ENCODE measurements at regions not wholly inside any gene's neighbourhood (a gene's known extent, or its start where the extent isn't known, plus 50 kb on each side); places are given as distances from the start of the nearest gene placed in this dataset.

GRCh38 chr17:5668557-5669138 is 84.3 kb upstream of the NLRP1 start:
- H3K4me3 ChIP-seq (replicated peaks; ENCODE audit: insufficient read depth, low read length) = no peak overlapping the region
- DNase-seq (ENCODE audit: low read depth in 1 of 2, low spot score in 1 of 2) = no peak
- no peak for TF ChIP-seq SPI1 (IDR thresholded peaks at IDR 0.05; ENCODE audit: borderline replicate concordance, low read depth)
- no peak for TF ChIP-seq POLR2AphosphoS5 (IDR thresholded peaks at IDR 0.05; ENCODE audit: low read depth)
- no peak for TF ChIP-seq REST (IDR thresholded peaks at IDR 0.05; ENCODE audit: insufficient replicate concordance, low read depth)
- TF ChIP-seq GABPA (IDR thresholded peaks at IDR 0.05; ENCODE audit: low read depth) = no peak
- no peak for TF ChIP-seq CTCF (IDR thresholded peaks at IDR 0.05; ENCODE audit: insufficient read depth, low read length)
- no peak overlapping the region for H3K27ac ChIP-seq (replicated peaks)
- no peaks in the 10 kb centered on the region for H3K27me3 ChIP-seq (ENCODE audit: insufficient read depth, poor library complexity, severe bottlenecking)

- no peak overlapping the region for H3K4me3 ChIP-seq (replicated peaks; ENCODE audit: insufficient read depth, low read length)
- H3K27ac ChIP-seq (replicated peaks) = no peak overlapping the region
- TF ChIP-seq REST (IDR thresholded peaks at IDR 0.05; ENCODE audit: insufficient replicate concordance, low read depth) (no peak), GABPA (IDR thresholded peaks at IDR 0.05; ENCODE audit: low read depth) (no peak), CTCF (IDR thresholded peaks at IDR 0.05; ENCODE audit: insufficient read depth, low read length) (no peak), SPI1 (IDR thresholded peaks at IDR 0.05; ENCODE audit: borderline replicate concordance, low read depth) (no peak)
- no peak for DNase-seq (ENCODE audit: low read depth in 1 of 2, low spot score in 1 of 2)
- no peaks in the 10 kb centered on the region for H3K27me3 ChIP-seq (ENCODE audit: insufficient read depth, poor library complexity, severe bottlenecking)
Measured at GRCh38 chr17:5669191-5669590, 84.9 kb upstream of the NLRP1 start.

DNA sequence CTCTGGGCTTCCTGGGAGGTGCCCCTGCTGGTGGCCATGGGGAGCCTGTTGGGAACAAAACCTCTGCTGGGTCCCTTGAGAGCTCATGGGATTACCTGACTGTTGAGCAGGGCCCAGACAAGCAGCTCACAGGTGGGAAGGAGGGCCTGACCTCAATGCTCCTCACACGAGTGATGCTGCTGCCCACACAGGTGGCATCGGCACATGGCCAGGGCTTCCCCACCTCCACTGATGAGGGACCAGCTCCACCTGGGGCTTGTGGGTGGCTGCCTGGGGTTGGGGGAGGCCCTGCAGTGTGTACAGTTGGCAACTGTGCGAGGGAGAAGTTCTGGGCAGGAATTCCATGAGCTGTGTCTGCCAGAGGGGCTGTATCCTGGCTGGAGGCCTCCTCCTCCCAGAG is 87.8 kb upstream of the NLRP1 start:
- no peak for DNase-seq (ENCODE audit: low read depth in 1 of 2, low spot score in 1 of 2)
- Histone ChIP-seq H3K27ac (replicated peaks) (no peak overlapping the region), H3K4me3 (replicated peaks; ENCODE audit: insufficient read depth, low read length) (no peak overlapping the region), H3K27me3 (ENCODE audit: insufficient read depth, poor library complexity, severe bottlenecking) (no peaks in the 10 kb centered on the region)
- no peak for TF ChIP-seq GABPA (IDR thresholded peaks at IDR 0.05; ENCODE audit: low read depth)
- no peak for TF ChIP-seq CTCF (IDR thresholded peaks at IDR 0.05; ENCODE audit: insufficient read depth, low read length)
- no peak for TF ChIP-seq SPI1 (IDR thresholded peaks at IDR 0.05; ENCODE audit: borderline replicate concordance, low read depth)
- TF ChIP-seq POLR2AphosphoS5 (IDR thresholded peaks at IDR 0.05; ENCODE audit: low read depth) = no peak
- no peak for TF ChIP-seq REST (IDR thresholded peaks at IDR 0.05; ENCODE audit: insufficient replicate concordance, low read depth)

All from HL-60 (cell line).